Esophagus muscularis mucosa (tissue), 3 donors: ENCODE measurements at regions not wholly inside any gene's neighbourhood (a gene's known extent, or its start where the extent isn't known, plus 50 kb on each side); places are given as distances from the start of the nearest gene placed in this dataset.

ENCODE experiments used
- POLR2A ChIP-seq: fragments of 450-650 bp; IDR thresholded peaks from one replicate; pipeline ENCODE4 v1.6.1; 2017; ENCODE audit warnings: antibody characterized with exemption, moderate library complexity, mild to moderate bottlenecking, low read depth
- POLR2AphosphoS5 ChIP-seq, 2 donors: sonication (generic); formaldehyde crosslinking; IDR thresholded peaks; one replicate each; pipeline ENCODE4 v1.6.1; 2017; ENCODE audit warnings: antibody characterized with exemption in 2 of 2
- TF ChIP-seq, protein P1 (sequence below), 3 experiments: fragments of 200-600 bp in 2 of 3; fragments of 450-650 bp in 1 of 3; sonication (generic) in 2 of 3; IDR thresholded peaks; one replicate each; pipeline ENCODE4 v1.5.1; 2017 to 2019; ENCODE audit warnings: antibody characterized with exemption in 3 of 3, mild to moderate bottlenecking in 2 of 3, moderate library complexity in 1 of 3

DNA sequence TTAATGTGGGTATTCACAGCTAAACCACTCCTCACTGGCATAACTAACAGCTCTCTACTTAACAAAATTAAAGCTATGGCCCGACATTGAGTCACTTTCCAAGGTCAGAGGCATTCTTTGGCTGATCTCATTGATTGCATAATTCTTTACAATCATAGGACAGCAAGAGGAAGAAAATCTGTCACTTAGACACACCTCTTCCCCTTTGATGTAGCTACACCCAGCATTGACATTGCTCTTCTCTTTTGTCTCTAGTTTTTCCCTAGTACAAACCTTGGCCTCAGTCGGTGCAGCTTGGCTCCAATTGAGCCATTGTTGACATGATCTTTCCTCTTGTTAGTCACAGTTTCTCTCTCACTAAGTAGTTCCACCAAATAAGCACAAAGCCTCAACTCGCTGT is 313.3 kb upstream of the ACTRT1 start:
- TF ChIP-seq POLR2AphosphoS5 (IDR thresholded peaks at IDR 0.05): no peak
- no peak for TF ChIP-seq POLR2A
- TF ChIP-seq, protein P1, sequence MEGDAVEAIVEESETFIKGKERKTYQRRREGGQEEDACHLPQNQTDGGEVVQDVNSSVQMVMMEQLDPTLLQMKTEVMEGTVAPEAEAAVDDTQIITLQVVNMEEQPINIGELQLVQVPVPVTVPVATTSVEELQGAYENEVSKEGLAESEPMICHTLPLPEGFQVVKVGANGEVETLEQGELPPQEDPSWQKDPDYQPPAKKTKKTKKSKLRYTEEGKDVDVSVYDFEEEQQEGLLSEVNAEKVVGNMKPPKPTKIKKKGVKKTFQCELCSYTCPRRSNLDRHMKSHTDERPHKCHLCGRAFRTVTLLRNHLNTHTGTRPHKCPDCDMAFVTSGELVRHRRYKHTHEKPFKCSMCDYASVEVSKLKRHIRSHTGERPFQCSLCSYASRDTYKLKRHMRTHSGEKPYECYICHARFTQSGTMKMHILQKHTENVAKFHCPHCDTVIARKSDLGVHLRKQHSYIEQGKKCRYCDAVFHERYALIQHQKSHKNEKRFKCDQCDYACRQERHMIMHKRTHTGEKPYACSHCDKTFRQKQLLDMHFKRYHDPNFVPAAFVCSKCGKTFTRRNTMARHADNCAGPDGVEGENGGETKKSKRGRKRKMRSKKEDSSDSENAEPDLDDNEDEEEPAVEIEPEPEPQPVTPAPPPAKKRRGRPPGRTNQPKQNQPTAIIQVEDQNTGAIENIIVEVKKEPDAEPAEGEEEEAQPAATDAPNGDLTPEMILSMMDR (IDR thresholded peaks at IDR 0.05): no peak
